ENCODE measurements at regions not wholly inside any gene's neighbourhood (a gene's known extent, or its start where the extent isn't known, plus 50 kb on each side); places are given as distances from the start of the nearest gene placed in this dataset.
"Not testable (repeated sequence)": the region's sequence is repeated elsewhere in the genome, so short reads cannot be mapped to it uniquely, and the experiment has no call there.

DNA sequence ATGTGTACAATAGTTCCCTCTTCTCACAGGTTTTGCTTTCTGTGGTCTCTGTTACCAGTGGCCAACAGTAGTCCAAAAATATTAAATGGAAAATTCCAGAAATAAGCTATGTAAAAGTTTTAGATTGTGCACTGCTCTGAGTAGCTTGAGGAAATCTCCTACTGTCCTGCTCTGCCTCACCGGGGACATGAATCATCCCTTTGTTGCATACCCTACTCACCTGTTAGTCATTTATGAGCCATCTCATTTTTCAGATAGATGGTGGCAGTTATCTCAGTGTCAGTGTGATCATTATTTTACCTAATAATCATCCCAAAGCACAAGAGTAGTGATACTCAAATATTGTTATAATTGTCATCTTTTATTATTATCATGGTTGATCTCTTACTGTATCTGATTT lies 688.1 kb downstream of the PLA2G4A start:
- DNase-seq (ENCODE audit: low read depth) = no peak

DNA sequence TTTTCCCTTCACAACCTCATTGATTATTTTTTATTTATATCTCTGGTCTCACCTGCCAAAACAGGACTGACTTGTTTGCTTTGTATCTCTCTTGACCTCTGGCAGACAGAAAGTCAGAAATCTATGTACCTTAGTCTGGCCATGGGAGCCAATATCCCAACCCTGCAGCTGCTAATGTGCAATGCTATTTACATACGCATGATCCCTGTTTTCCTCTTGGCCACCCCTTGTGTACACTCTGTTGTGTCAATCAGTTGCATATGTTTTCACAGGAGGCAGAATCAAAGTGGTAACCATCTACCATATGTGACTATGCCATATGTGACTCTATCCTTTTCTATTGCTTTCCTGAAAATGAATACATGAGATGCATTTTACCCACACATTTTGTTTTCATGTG lies 688.8 kb downstream of the PLA2G4A start:
- no peak for DNase-seq (ENCODE audit: low read depth)

DNA sequence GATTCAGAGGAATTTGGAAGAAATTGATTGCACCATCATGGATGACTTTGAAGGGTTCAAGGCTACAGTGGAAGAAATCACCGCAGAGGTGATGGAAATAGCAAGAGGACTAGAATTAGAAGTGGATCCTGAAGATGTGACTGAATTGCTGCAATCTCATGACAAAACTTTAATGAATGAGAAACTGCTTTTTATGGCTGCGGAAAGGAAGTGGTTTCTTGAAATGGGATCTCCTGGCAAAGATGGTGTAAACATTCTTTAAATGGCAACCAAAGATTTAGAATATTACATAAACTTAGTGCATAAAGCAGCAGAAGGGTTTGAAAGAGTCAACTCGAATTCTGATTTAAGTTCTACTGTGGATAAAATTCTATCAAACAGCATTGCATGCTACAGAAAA lies 698.6 kb downstream of the PLA2G4A start:
- no peak for DNase-seq (ENCODE audit: low read depth)

DNA sequence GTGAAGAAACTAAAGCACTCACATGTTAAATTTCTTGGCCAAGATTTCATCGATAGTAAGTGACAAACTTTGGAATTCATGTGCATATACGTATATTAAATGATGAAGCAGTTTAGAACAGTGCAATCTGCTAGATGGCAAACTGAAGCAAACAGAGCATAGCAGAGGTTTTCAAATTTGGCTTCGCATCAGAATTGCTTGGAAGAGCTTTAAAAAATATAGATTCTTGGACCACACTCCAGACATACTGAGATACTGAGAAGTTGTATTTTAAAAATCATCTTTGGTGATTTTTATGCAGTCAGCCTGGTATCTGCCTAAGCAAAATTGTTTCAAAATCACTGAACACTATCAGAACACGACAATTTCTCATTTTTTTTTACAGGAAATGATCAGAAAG lies 709.2 kb downstream of the PLA2G4A start:
- DNase-seq (ENCODE audit: low read depth) = no peak

DNA sequence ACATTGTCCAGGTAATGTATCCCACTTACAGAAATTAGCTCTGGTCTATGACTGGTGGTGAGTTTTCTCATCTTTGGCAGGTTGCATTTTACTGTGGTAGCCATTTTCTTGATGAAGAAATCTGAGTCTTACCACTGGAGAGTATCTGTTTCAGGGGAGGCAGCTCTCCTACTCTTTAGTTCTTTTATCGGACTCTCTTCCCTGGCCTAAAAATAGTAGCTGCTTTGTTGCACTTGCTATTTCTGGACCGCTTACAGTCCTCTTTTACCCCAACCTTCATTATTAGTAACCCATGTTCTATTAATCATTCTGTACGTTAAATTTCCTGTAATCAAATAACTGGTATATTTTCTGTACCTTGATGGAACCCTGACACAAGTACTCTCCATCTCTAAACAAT lies 720.8 kb downstream of the PLA2G4A start:
- DNase-seq (ENCODE audit: low read depth) = no peak

DNA sequence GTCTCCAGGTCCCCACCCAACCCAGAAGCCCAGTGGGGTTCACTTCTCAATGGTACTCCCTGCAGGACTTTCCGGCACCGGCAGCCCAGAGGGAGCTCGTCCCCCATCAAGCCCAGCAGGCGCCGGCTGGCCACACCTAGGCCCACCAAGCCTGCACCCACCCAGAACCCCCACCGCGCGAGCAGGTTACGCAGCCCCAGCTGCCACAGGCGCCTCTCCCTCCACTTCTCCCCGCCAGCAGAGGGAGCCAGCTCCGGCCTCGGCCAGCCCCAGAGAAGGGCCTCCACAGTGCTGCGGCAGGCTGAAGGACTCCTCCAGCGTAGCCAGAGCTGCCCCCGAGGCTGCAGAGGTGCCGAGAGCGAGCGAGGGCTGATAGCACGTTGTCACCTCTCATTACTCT lies 722.3 kb downstream of the PLA2G4A start:
- DNase-seq (ENCODE audit: low read depth) = no peak

DNA sequence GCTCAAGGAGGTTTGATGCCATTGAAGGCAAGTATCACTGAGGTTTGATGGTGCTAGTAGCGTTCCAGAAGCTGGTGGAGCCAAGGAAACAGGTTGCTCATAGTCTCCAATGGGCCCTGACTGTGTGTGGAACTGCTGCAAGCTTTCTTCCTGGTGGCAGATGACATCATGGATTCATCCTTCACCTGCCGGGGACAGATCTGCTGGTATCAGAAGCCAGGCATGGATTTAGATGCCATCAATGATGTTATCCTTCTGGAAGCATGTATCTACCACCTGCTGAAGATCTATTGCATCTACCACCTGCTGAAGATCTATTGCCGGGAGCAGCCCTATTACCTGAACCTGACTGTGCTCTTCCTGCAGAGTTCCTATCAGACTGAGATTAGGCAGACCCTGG lies 734.4 kb downstream of the PLA2G4A start:
- no peak for DNase-seq (ENCODE audit: low read depth)

DNA sequence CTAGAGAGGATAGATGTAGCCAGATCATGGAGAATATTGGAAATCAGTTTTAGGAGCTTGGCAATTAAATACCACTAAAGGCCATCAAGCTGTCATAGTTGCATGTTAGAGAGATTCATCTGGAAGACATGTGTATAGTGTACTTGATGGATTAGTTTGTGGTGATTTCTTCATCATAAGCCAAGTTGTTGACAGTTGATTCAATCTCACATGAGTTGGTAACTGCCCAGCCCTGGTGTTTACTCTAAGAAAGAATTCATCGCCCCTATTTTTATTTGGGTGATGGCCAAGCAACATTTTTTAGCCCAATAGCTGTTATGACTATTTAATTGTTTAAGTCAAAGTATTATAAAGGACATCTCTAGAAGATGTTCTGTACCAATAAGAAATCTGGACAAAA lies 737.6 kb downstream of the PLA2G4A start:
- DNase-seq (ENCODE audit: low read depth) = peak; percentile 9

DNA sequence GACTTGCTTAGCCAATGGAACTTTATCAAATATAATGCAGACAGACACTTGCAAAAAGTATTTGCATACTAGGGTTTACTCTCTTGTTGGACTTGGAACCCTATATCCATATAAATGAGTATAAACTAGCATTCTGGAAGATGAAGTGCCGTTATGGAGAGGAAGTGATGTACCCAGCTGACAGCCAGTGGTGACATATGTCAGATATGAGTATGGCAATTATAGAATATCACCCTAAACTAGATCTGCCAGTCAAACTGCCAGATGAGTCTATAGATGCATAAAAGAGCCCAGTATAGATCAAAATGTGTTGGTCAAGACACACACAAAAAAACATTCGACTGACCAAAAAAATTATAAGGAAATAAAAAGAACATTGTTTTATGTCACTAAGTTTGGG lies 739.3 kb downstream of the PLA2G4A start:
- DNase-seq (ENCODE audit: low read depth) = no peak

DNA sequence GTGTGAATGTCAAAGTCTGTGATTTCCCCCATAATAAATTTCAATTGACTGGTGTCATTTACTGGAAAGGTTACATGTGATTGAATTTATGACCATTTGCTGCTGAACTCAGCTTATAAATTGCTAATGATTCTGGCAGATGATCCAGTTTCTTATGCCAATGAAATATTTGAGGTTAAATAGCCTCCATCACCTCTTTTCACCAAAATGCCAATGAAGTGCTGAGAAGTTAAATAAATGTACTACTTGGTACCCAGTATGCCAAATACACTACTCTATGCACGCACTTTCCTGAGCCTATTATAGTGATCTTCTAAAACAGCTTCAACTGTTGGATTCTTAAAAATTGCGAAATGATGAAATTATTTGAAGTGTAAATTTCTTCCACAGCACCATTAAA lies 741.4 kb downstream of the PLA2G4A start:
- DNase-seq (ENCODE audit: low read depth) = no peak

DNA sequence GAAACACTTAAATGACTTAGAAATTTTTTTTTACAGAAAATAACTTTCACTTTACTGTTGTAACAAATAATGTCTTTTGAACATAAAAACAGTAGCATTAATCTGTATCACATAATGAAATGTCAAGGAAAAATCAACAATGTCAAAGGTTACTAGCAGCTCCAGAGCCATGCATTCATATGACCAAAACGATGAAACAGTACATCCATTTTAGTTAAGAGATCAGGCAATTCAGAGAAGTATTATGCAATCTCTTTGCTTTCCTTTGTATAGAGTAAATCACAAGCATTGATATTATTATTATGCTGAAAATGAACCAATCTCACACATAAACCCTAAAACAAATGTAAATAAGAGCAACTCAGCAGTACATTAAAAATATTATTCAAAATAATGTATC lies 748.9 kb downstream of the PLA2G4A start:
- DNase-seq (ENCODE audit: low read depth) = no peak

DNA sequence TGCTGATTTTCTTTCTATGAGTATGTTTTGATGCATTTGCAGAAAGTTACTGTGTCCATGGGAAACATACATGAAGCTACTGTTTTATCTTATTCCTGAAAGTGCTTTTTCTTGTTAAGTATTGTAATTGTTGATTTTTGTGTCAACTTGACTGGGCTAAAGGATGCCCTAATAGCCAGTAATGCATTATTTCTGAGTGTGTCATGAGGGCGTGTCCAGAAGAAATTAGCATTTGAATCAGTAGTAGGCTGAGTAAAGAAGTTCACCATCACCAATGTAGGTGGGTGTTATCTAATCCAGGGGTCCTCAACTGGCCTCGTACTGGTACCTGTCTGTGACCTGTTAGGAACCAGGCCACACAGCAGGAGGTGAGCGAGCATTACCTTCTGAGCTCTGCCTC lies 760.2 kb downstream of the PLA2G4A start:
- no peak for DNase-seq (ENCODE audit: low read depth)

DNA sequence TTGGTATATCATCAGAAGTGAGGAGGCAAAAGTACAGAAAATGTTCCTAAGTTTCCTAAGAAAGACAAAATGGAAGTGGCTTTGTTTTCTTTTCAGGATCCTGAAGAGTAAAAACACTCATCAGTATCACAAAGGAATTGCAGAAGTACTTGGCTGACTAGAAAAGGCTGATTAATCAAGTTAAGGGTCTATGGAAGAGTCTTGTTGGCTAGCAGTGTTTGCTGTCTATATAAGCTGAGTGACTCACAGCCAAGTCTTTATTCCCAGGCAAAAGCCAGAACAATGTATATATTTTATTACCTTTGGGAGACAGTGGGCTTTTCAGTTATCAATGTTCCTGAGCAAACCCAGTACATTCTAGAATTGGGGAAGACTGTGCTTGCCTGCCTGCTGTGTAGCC lies 777.0 kb downstream of the PLA2G4A start:
- DNase-seq (ENCODE audit: low read depth) = no peak

DNA sequence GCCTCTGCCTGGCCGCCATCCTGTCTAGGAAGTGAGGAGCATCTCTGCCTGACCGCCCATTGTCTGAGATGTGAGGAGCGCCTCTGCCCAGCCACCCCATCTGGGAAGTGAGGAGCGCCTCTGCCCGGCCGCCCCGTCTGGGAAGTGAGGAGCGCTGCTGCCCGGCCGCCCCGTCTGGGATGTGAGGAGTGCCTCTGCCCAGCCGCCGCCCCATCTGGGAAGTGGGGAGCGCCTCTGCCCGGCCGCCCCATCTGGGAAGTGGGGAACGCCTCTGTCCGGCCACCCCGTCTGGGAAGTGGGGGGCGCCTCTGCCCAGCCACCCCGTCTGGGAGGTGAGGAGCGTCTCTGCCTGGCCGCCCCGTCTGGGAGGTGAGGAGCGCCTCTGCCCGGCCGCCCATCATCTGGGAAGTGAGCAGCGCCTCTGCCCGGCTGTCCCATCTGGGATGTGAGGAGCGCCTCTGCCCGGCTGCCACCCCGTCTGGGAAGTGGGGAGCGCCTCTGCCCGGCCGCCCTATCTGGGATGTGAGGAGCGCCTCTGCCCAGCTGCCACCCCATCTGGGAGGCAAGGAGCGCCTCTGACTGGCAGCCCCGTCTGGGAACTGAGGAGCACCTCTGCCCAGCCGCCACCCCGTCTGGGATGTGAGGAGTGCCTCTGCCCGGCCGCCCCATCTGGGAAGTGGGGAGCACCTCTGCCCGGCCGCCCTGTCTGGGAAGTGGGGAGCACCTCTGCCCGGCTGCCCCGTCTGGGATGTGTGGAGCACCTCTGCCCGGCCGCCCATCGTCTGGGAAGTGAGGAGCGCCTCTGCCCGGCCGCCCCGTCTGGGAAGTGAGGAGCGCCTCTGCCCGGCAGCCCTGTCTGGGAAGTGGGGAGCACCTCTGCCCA lies 787.3 kb downstream of the PLA2G4A start:
- DNase-seq (ENCODE audit: low read depth) = not testable (repeated sequence)

DNA sequence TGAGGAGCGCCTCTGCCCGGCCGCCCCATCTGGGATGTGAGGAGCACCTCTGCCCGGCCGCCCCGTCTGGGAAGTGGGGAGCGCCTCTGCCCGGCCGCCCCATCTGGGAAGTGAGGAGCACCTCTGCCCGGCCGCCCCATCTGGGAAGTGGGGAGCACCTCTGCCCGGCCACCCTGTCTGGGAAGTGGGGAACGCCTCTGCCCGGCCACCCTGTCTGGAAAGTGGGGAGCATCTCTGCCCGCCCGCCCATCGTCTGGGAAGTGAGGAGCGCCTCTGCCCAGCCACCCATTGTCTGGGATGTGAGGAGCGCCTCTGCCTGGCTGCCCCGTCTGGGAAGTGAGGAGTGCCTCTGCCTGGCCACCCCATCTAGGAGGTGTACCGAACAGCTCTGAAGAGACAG lies 788.1 kb downstream of the PLA2G4A start:
- not testable (repeated sequence) for DNase-seq (ENCODE audit: low read depth)

DNA sequence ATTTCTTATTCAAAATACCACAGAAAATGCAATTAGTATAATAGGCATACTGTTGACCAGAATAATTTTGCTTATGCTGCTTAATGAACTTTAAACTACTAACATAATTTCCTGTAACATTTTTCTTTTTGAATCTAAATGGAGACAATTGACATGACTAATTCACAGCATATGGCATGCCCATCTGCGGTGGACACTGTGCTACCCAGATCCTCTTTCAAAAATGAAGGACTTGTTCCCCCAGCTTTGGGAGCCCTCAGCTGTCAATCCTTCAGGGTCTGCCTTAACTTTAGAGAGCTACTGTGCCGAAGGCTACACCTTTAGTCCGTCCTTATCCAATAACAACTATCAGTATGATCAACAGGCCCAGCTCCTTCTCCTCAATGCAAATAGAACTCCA lies 789.0 kb downstream of the PLA2G4A start:
- no peak for DNase-seq (ENCODE audit: low read depth)

DNA sequence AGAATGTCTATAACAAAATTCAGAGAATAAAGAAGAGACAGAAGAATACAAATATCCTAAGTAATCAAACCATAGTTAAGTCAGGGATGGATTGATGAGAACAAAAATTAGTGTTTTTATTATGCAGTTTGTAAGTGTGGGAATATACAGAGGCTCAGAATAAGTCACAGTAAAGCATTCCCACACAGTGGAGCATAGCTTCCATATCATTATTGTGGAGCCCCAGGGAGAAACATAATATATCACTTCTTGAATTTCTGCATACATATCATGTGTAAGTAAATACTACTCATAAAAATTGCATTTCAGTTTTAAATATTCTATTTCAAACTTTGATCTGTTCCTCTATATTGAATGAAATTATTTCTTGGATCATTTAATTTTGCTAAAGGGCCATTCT lies 790.4 kb downstream of the PLA2G4A start:
- no peak for DNase-seq (ENCODE audit: low read depth)

DNA sequence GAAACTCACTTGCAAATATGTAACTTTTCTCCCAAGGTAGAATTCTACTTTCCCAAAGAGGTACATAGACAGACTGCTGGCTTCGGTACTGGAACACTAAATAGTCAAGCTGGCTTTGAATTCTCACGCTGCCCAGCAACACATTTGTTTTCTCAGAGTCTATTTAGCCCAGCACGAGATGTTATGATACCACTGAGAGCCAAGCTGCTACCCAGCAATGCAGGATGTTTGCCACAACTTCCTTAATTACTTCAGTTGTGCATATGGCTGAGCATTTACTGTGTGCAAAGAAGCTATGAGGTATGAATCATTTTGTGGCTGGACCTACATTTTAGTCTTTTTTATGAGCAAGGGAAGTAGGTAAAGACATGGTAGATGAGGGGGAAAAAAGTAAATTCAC lies 793.2 kb downstream of the PLA2G4A start:
- DNase-seq (ENCODE audit: low read depth) = no peak

DNA sequence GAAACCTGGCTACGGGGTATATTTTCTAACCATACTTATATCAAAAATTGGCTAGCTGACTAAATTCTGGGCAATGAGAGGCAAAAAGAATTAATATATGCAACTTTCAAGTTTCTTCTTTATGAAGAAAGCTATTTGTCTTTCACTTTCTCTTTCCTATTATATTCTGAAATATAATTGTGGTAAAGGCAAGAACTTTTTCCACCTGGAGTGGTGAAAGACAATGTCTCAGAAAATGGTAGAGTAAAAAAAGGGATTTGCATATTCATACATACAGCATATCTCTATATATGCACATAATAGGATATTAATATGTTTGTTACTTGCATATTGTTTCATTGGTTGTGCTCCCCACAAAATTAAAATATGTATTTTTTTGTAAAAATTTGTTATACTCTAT lies 793.8 kb downstream of the PLA2G4A start:
- DNase-seq (ENCODE audit: low read depth) = no peak

DNA sequence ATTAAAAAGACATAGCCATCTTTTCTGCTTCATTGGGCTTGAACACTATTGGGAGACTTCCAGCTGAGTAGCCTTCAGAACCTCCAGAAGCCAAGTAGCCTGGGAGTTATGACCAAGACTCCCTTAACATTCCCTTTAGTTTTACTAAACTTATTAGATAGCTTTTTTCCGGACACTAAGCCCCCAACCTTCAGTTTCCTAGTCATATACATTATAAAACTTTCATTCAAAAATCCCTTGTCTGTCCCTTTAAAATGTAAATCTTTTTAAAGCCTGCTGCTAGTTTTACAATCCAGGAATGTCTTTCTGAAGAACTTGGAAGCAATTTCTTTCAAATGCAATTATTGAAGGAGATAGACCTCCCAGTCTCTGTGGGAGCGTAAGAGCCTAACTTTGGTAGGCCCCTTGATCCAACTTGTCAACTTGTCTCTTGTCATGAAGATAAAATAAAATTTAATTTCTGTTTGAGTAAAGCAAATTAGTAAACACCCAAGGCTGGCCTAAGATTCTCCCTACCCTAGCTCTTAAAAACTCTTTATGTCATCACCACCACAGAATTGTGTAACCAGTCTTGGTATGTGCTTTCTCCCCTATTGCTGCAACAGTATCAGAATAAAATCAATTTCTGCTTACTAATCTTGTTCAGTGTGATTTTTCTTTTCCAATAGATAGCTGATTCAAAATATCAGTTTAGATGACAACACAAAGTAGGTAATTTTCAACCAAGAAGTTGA lies 796.2 kb downstream of the PLA2G4A start:
- no peak for DNase-seq (ENCODE audit: low read depth)

DNA sequence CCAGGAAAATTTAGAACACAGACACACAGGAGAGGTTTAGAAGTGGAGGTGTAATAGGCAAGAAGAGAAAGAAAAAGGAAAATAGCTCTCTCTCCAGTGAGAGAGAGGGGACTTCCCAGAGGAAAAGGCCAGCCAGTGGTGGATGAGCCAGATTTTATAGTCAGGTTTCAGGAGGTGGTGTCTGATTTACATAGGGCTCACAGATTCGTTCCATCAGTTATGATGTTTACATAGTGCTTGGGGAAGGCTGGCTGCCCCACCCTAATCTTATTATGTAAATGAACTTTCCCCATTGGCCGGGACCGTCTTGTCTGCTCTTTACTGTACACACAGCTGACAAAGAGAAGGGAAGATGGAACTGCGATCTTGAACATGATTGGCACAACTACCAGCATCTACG lies 797.3 kb downstream of the PLA2G4A start:
- no peak for DNase-seq (ENCODE audit: low read depth)

DNA sequence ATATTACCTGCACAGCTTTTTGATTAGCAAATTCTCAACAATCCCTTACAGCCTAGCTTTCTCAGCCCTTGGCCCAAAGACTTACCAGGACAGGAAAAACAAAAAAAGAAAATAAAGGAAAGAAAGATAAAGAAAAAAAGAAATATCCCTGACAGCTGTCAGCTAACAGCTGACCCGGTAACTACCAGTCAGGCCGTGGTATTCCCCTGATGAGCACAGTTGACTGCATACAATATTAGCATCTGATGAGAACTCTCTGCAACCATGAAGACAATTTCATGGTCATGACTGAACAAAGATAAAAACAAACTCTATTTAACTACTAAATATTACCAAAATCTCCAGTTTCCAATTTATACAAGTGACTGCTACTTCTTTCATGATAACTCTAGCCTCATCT lies 798.8 kb downstream of the PLA2G4A start:
- DNase-seq (ENCODE audit: low read depth) = no peak

DNA sequence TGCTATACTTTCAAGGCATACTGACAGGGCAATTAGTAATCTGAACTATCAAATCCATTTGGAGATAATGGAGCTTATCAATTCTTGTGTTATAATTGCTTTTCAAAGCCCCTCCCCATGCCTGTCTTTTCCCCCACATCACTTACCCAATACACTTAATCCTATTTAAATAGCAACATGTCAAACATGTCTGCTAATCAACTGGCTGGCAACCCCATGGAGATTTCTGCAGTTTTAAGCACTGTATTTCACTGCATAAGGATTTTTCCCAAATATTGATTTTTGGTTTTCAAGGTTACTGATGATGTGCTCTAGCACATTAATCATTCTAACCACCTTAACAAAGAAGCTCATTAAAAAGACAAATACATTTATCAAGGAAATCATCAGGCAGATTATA lies 800.3 kb downstream of the PLA2G4A start:
- DNase-seq (ENCODE audit: low read depth) = no peak

Measured in GM04504 (cell line).